Keratinocyte (primary cell): ENCODE measurements at regions not wholly inside any gene's neighbourhood (a gene's known extent, or its start where the extent isn't known, plus 50 kb on each side); places are given as distances from the start of the nearest gene placed in this dataset.

Experiments used
- DNase-seq: peaks from one replicate; pipeline ENCODE4 v3.0.0-alpha.2; 2011; ENCODE audit warnings: low read depth, missing footprints, low spot score
- FAIRE-seq: peaks from 2 replicates; lab custom pipeline; 2011; peaks lifted over from hg19 to GRCh38; lab: Jason Lieb, UNC
- H2AFZ ChIP-seq: 2 replicates; pipeline ENCODE4 v1.6.0; 2012; ENCODE audit warnings: low read length, control low read depth, inconsistent platforms; ENCODE audit not compliant: control insufficient read depth
- H3K27ac ChIP-seq: 2 replicates; pipeline ENCODE4 v1.5.1; 2011; ENCODE audit warnings: low read length; ENCODE audit not compliant: control insufficient read depth, insufficient read depth
- H3K27me3 ChIP-seq: 3 replicates; pipeline ENCODE4 v1.6.0; 2011; ENCODE audit warnings: low read length; ENCODE audit not compliant: control insufficient read depth, insufficient read depth; ENCODE audit errors: extremely low read depth
- H3K36me3 ChIP-seq, 2 experiments: 2 replicates in 1 of 2; 3 replicates in 1 of 2; pipeline ENCODE4 v1.5.1; 2011; ENCODE audit warnings: low read length in 2 of 2, mild to moderate bottlenecking in 1 of 2; ENCODE audit not compliant: control insufficient read depth in 2 of 2, insufficient read depth in 2 of 2; ENCODE audit errors: extremely low read depth in 1 of 2
- H3K4me1 ChIP-seq: 3 replicates; pipeline ENCODE4 v1.5.1; 2011; ENCODE audit warnings: low read length; ENCODE audit not compliant: control insufficient read depth, insufficient read depth; ENCODE audit errors: extremely low read depth
- H3K4me2 ChIP-seq: 3 replicates; pipeline ENCODE4 v1.6.0; 2011; ENCODE audit warnings: low read depth, low read length; ENCODE audit not compliant: control insufficient read depth, insufficient read depth; ENCODE audit errors: extremely low read depth
- H3K4me3 ChIP-seq, 3 experiments: fragments of 200-600 bp in 1 of 3; sonication (generic) in 1 of 3; 2 replicates in 2 of 3; 3 replicates in 1 of 3; pipeline ENCODE4 v1.5.1; 2011 to 2016; ENCODE audit warnings: low read length in 3 of 3, mild to moderate bottlenecking in 3 of 3, control low read depth in 2 of 3, inconsistent platforms in 1 of 3, low read depth in 1 of 3, mixed read lengths in 1 of 3, mixed run types in 1 of 3, moderate library complexity in 1 of 3; ENCODE audit not compliant: control insufficient read depth in 2 of 3, insufficient read depth in 2 of 3; ENCODE audit errors: extremely low read depth in 1 of 3
- H3K79me2 ChIP-seq: 2 replicates; pipeline ENCODE4 v1.6.0; 2012; ENCODE audit warnings: low read length; ENCODE audit not compliant: control insufficient read depth, insufficient read depth
- H3K9ac ChIP-seq: 3 replicates; pipeline ENCODE4 v1.6.0; 2011; ENCODE audit warnings: low read length; ENCODE audit not compliant: control insufficient read depth, insufficient read depth; ENCODE audit errors: extremely low read depth
- H3K9me1 ChIP-seq: 3 replicates; pipeline ENCODE4 v1.6.0; 2011; ENCODE audit warnings: low read length; ENCODE audit not compliant: control insufficient read depth, insufficient read depth; ENCODE audit errors: extremely low read depth
- H3K9me3 ChIP-seq: 2 replicates; pipeline ENCODE4 v1.5.1; 2012; ENCODE audit warnings: low read depth, low read length; ENCODE audit not compliant: control insufficient read depth
- H4K20me1 ChIP-seq: 3 replicates; pipeline ENCODE4 v1.6.0; 2011; ENCODE audit warnings: low read length; ENCODE audit not compliant: control insufficient read depth, insufficient read depth; ENCODE audit errors: extremely low read depth
- CTCF ChIP-seq, 3 experiments: IDR thresholded peaks in 1 of 3; conservative IDR thresholded peaks in 1 of 3; optimal IDR thresholded peaks in 1 of 3; 2 replicates in 2 of 3; 3 replicates in 1 of 3; pipeline versions ENCODE3 to v1.5.1; 2011; ENCODE audit warnings: low read length in 3 of 3, mild to moderate bottlenecking in 3 of 3, moderate library complexity in 2 of 3, control low read depth in 1 of 3, inconsistent platforms in 1 of 3; ENCODE audit not compliant: insufficient read depth in 2 of 3; ENCODE audit errors: extremely low read depth in 1 of 3
- EZH2 ChIP-seq: IDR thresholded peaks from one replicate; pipeline ENCODE4 v1.6.1; 2012; ENCODE audit warnings: inconsistent platforms, mild to moderate bottlenecking, low read length, moderate library complexity
- dilution Hi-C: fragments of 300-500 bp; cut with MboI; formaldehyde crosslinking; loops from one replicate; pipeline ENCODE4 v1.7.0; 2020; ENCODE audit warnings: low sequenced_read_pairs; ENCODE audit not compliant: extremely low pct_ligation_motif_present

- Histone ChIP-seq H3K36me3 (no peaks in the 10 kb centered on the region), H3K9me3 (no peaks in the 10 kb centered on the region), H3K4me3 (no peak overlapping the region), H3K27me3 (no peaks in the 10 kb centered on the region), H2AFZ (no peak overlapping the region), H3K9me1 (no peaks in the 10 kb centered on the region), H3K27ac (no peak overlapping the region), H3K4me1 (no peaks in the 10 kb centered on the region), H3K79me2 (no peaks in the 10 kb centered on the region), H3K4me2 (no peak overlapping the region), H4K20me1 (no peaks in the 10 kb centered on the region), H3K9ac (no peak overlapping the region)
- dilution Hi-C loops = no loop called here
- FAIRE-seq (no peak), DNase-seq (no peak)
- TF ChIP-seq EZH2 = no peak
Measured at GRCh38 chr5:2096887-2097505, 214.3 kb upstream of the IRX4 start.

GRCh38 chr5:2095011-2095410, 212.3 kb upstream of the IRX4 start:
- Histone ChIP-seq H3K27ac (no peak overlapping the region), H3K79me2 (no peaks in the 10 kb centered on the region), H3K36me3 (no peaks in the 10 kb centered on the region), H3K4me3 (no peak overlapping the region), H2AFZ (no peak overlapping the region), H3K9me3 (no peaks in the 10 kb centered on the region), H3K4me1 (no peaks in the 10 kb centered on the region), H3K4me2 (no peak overlapping the region), H3K27me3 (no peaks in the 10 kb centered on the region), H3K9me1 (no peaks in the 10 kb centered on the region), H3K9ac (no peak overlapping the region), H4K20me1 (no peaks in the 10 kb centered on the region)
- TF ChIP-seq CTCF (optimal IDR thresholded peaks at IDR 0.05 in 1 of 3, IDR thresholded peaks at IDR 0.05 in 1 of 3, conservative IDR thresholded peaks at IDR 0.05 in 1 of 3; ENCODE audit: extremely low read depth in 1 of 3, insufficient read depth in 2 of 3, low read length in 3 of 3) = no peak
- dilution Hi-C loops = no loop called here
- DNase-seq = no peak
- no peak for FAIRE-seq

- Histone ChIP-seq H3K9me1 (no peaks in the 10 kb centered on the region), H3K9me3 (no peaks in the 10 kb centered on the region), H3K27ac (no peak overlapping the region), H2AFZ (no peak overlapping the region), H3K9ac (no peak overlapping the region), H3K79me2 (no peaks in the 10 kb centered on the region), H3K4me1 (no peaks in the 10 kb centered on the region), H3K36me3 (no peaks in the 10 kb centered on the region), H3K27me3 (no peaks in the 10 kb centered on the region), H4K20me1 (no peaks in the 10 kb centered on the region), H3K4me3 (no peak overlapping the region), H3K4me2 (no peak overlapping the region)
- FAIRE-seq (no peak), DNase-seq (no peak)
- TF ChIP-seq CTCF (optimal IDR thresholded peaks at IDR 0.05 in 1 of 3, IDR thresholded peaks at IDR 0.05 in 1 of 3, conservative IDR thresholded peaks at IDR 0.05 in 1 of 3; ENCODE audit: extremely low read depth in 1 of 3, insufficient read depth in 2 of 3, low read length in 3 of 3) = no peak
- TF ChIP-seq EZH2 = no peak
- dilution Hi-C loops = no loop called here
Measured at GRCh38 chr5:2094616-2094995, 211.9 kb upstream of the IRX4 start.
